H9 (cell line): ENCODE measurements at regions not wholly inside any gene's neighbourhood (a gene's known extent, or its start where the extent isn't known, plus 50 kb on each side); places are given as distances from the start of the nearest gene placed in this dataset.

Source experiments
- DNase-seq: peaks from one replicate; pipeline ENCODE4 v3.0.0-alpha.2; 2017
- H2AFZ ChIP-seq: one replicate; pipeline ENCODE4 v1.6.1; 2013; ENCODE audit warnings: mild to moderate bottlenecking, low read length, control low read depth, moderate library complexity
- H2AK5ac ChIP-seq: 2 replicates; pipeline ENCODE4 v1.6.1; 2013; ENCODE audit warnings: low read length, control low read depth, mixed read lengths; ENCODE audit not compliant: insufficient read length
- H2BK120ac ChIP-seq: one replicate; pipeline ENCODE4 v1.6.1; 2013; ENCODE audit warnings: low read depth, mild to moderate bottlenecking, low read length, control low read depth, inconsistent platforms; ENCODE audit not compliant: poor library complexity, severe bottlenecking
- H2BK12ac ChIP-seq: 2 replicates; pipeline ENCODE4 v1.6.1; 2013; ENCODE audit warnings: low read length, control low read depth, mixed read lengths, low read depth; ENCODE audit not compliant: insufficient read length
- H2BK15ac ChIP-seq: 2 replicates; pipeline ENCODE4 v1.6.1; 2013; ENCODE audit warnings: low read depth, low read length, control low read depth
- H2BK20ac ChIP-seq: one replicate; pipeline ENCODE4 v1.6.1; 2013; ENCODE audit warnings: low read depth, mild to moderate bottlenecking, low read length, control low read depth, inconsistent platforms; ENCODE audit not compliant: poor library complexity, severe bottlenecking
- H2BK5ac ChIP-seq: 2 replicates; pipeline ENCODE4 v1.6.1; 2013; ENCODE audit warnings: low read length, control low read depth, mixed read lengths; ENCODE audit not compliant: insufficient read length
- H3K14ac ChIP-seq: 2 replicates; pipeline ENCODE4 v1.6.1; 2013; ENCODE audit warnings: low read length, control low read depth; ENCODE audit not compliant: insufficient read depth
- H3K18ac ChIP-seq: 2 replicates; pipeline ENCODE4 v1.6.1; 2013; ENCODE audit warnings: low read depth, mild to moderate bottlenecking, mixed read lengths, low read length, control low read depth; ENCODE audit not compliant: insufficient read length
- H3K23ac ChIP-seq: 2 replicates; pipeline ENCODE4 v1.6.1; 2013; ENCODE audit warnings: low read length, control low read depth, mixed read lengths, low read depth; ENCODE audit not compliant: insufficient read length
- H3K23me2 ChIP-seq: 2 replicates; pipeline ENCODE4 v1.6.1; 2013; ENCODE audit warnings: low read depth, mild to moderate bottlenecking, mixed read lengths, low read length, control low read depth; ENCODE audit not compliant: insufficient read length, poor library complexity, severe bottlenecking
- H3K27ac ChIP-seq: 2 replicates; pipeline ENCODE4 v1.5.1; 2013; ENCODE audit warnings: low read length, control low read depth, mixed read lengths, low read depth; ENCODE audit not compliant: insufficient read length
- H3K27me3 ChIP-seq: 2 replicates; pipeline ENCODE4 v1.6.1; 2013; ENCODE audit warnings: low read length, control low read depth, inconsistent platforms; ENCODE audit not compliant: insufficient read depth
- H3K4ac ChIP-seq: 2 replicates; pipeline ENCODE4 v1.6.1; 2013; ENCODE audit warnings: low read depth, mild to moderate bottlenecking, control low read depth, inconsistent platforms, low read length, moderate library complexity
- H3K4me1 ChIP-seq: 2 replicates; pipeline ENCODE4 v1.6.1; 2013; ENCODE audit warnings: low read length, control low read depth, inconsistent platforms; ENCODE audit not compliant: insufficient read depth
- H3K4me2 ChIP-seq: 2 replicates; pipeline ENCODE4 v1.6.1; 2013; ENCODE audit warnings: low read length, control low read depth, mixed read lengths; ENCODE audit not compliant: insufficient read length, insufficient read depth
- H3K56ac ChIP-seq: 2 replicates; pipeline ENCODE4 v1.6.1; 2013; ENCODE audit warnings: low read depth, mild to moderate bottlenecking, mixed read lengths, low read length, control low read depth; ENCODE audit not compliant: insufficient read length
- H3K79me1 ChIP-seq: 2 replicates; pipeline ENCODE4 v1.6.1; 2013; ENCODE audit warnings: low read depth, mild to moderate bottlenecking, moderate library complexity, low read length, control low read depth, inconsistent platforms; ENCODE audit not compliant: insufficient read depth, poor library complexity, severe bottlenecking
- H3K79me2 ChIP-seq: 2 replicates; pipeline ENCODE4 v1.6.1; 2013; ENCODE audit warnings: low read length, control low read depth, inconsistent platforms; ENCODE audit not compliant: insufficient read depth
- H3K9ac ChIP-seq: 2 replicates; pipeline ENCODE4 v1.6.1; 2013; ENCODE audit warnings: low read length, control low read depth, mixed read lengths; ENCODE audit not compliant: insufficient read length; ENCODE audit errors: extremely low read depth
- H3K9me3 ChIP-seq: one replicate; pipeline ENCODE4 v1.6.1; 2013; ENCODE audit warnings: low read depth, low read length, inconsistent platforms; ENCODE audit not compliant: control insufficient read depth
- H3T11ph ChIP-seq: one replicate; pipeline ENCODE4 v1.6.1; 2013; ENCODE audit warnings: mild to moderate bottlenecking, low read length, control low read depth, inconsistent platforms
- H4K20me1 ChIP-seq: one replicate; pipeline ENCODE4 v1.6.1; 2013; ENCODE audit not compliant: control insufficient read depth, insufficient read length, insufficient read depth
- H4K5ac ChIP-seq: 2 replicates; pipeline ENCODE4 v1.6.1; 2013; ENCODE audit warnings: low read depth, mild to moderate bottlenecking, mixed read lengths, low read length, control low read depth; ENCODE audit not compliant: insufficient read length
- H4K8ac ChIP-seq: replicated peaks from 2 replicates; pipeline ENCODE4 v1.6.1; 2013; ENCODE audit warnings: low read length, control low read depth, mixed read lengths, low read depth; ENCODE audit not compliant: insufficient read length
- H4K91ac ChIP-seq: 2 replicates; pipeline ENCODE4 v1.6.1; 2013; ENCODE audit warnings: low read depth, mild to moderate bottlenecking, moderate library complexity, mixed read lengths, low read length, control low read depth; ENCODE audit not compliant: insufficient read length
- H3K27ac Mint-ChIP-seq, 3 experiments: 2 replicates in 2 of 3; 3 replicates in 1 of 3; pipeline ENCODE4 v1.8.0; 2020 to 2021; ENCODE audit warnings: mixed read lengths in 3 of 3, mild to moderate bottlenecking in 1 of 3, moderate library complexity in 1 of 3
- H3K27me3 Mint-ChIP-seq: 2 replicates; pipeline ENCODE4 v1.8.0; 2021; ENCODE audit warnings: low read depth, mild to moderate bottlenecking, moderate library complexity, mixed read lengths
- H3K36me3 Mint-ChIP-seq, 3 experiments: 2 replicates in 2 of 3; 3 replicates in 1 of 3; pipeline ENCODE4 v1.8.0; 2020 to 2021; ENCODE audit warnings: low read depth in 3 of 3, mixed read lengths in 3 of 3; ENCODE audit not compliant: insufficient read depth in 1 of 3
- H3K4me1 Mint-ChIP-seq, 2 experiments: 2 replicates each; pipeline ENCODE4 v1.8.0; 2020; ENCODE audit warnings: mixed read lengths in 2 of 2
- H3K4me3 Mint-ChIP-seq, 2 experiments: 2 replicates in 1 of 2; 3 replicates in 1 of 2; pipeline ENCODE4 v1.8.0; 2020 to 2021; ENCODE audit warnings: mild to moderate bottlenecking in 2 of 2, mixed read lengths in 2 of 2, moderate library complexity in 1 of 2
- H3K9me3 Mint-ChIP-seq, 2 experiments: 2 replicates in 1 of 2; 3 replicates in 1 of 2; pipeline ENCODE4 v1.8.0; 2020; ENCODE audit warnings: mild to moderate bottlenecking in 2 of 2, mixed read lengths in 2 of 2, moderate library complexity in 1 of 2
- WGBS: extraction: QIAGEN DNeasy Blood & Tissue Kit; methylation state at CpG from one replicate; pipeline ENCODE4 v1.1.7; 2013; ENCODE audit warnings: missing lambda C conversion rate, low lambda C conversion rate, mixed read lengths; ENCODE audit not compliant: insufficient read length; ENCODE audit errors: extremely low coverage; 5-methylcytosine and 5-hydroxymethylcytosine counted together
- TF ChIP-seq, protein P1 (sequence below): fragments of 200-600 bp; sonication (generic); conservative IDR thresholded peaks from 3 replicates; pipeline ENCODE4 v1.8.0; 2021; ENCODE audit warnings: antibody characterized with exemption, mild to moderate bottlenecking

DNA sequence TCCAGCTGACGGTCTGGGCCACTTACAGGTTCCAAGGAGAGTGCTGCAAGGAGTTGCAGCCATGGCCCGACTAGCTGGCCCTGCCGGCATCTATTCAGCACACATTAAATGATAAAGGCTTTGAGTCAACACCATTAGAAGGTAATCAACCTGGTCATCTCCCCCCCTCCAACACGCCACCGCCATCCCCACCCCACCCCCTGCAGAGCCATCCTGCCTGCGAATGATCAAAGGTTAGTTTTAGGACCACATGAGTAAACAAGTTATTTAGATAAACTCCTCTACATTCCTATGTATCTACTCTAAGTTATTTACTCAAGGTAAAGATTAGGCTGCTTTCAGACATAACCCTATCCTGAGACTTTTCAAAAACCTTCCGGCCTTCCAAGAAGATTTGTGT, 349.3 kb upstream of the SLC39A10 start:
- no peaks in the 10 kb centered on the region for H3K23me2 ChIP-seq
- no CpG with 5 or more reads among the region's 7 CpGs for WGBS
- no peaks in the 10 kb centered on the region for H3K79me1 ChIP-seq
- no peak overlapping the region for H3K9ac ChIP-seq
- no peak overlapping the region for H4K5ac ChIP-seq
- Mint-ChIP-seq H3K36me3 (no peaks in the 10 kb centered on the region), H3K4me3 (no peak overlapping the region), H3K27ac (no peak overlapping the region), H3K27me3 (peaks cover 7% of the 10 kb centered on the region), H3K9me3 (no peaks in the 10 kb centered on the region), H3K4me1 (peaks cover 37 to 46% of the 10 kb centered on the region in 2 experiments)
- no peak overlapping the region for H2BK15ac ChIP-seq
- no peak overlapping the region for H3K23ac ChIP-seq
- DNase-seq = peak; percentile 69
- H2BK20ac ChIP-seq = no peak overlapping the region
- no peak overlapping the region for H4K8ac ChIP-seq
- no peak overlapping the region for H2BK5ac ChIP-seq
- no peak overlapping the region for H3K18ac ChIP-seq
- no peak overlapping the region for H3K4me2 ChIP-seq
- H3K4ac ChIP-seq = no peak overlapping the region
- no peak overlapping the region for H3T11ph ChIP-seq
- H3K56ac ChIP-seq = no peak overlapping the region
- peaks cover 2% of the 10 kb centered on the region; the same call in 1 of the 2 replicates for H3K4me1 ChIP-seq
- H2AFZ ChIP-seq = no peak overlapping the region
- no peak overlapping the region for H2BK120ac ChIP-seq
- H3K14ac ChIP-seq = no peak overlapping the region
- no peaks in the 10 kb centered on the region for H4K20me1 ChIP-seq
- no peak overlapping the region for H2AK5ac ChIP-seq
- no peaks in the 10 kb centered on the region for H3K79me2 ChIP-seq
- H4K91ac ChIP-seq = no peak overlapping the region
- TF ChIP-seq, protein P1, sequence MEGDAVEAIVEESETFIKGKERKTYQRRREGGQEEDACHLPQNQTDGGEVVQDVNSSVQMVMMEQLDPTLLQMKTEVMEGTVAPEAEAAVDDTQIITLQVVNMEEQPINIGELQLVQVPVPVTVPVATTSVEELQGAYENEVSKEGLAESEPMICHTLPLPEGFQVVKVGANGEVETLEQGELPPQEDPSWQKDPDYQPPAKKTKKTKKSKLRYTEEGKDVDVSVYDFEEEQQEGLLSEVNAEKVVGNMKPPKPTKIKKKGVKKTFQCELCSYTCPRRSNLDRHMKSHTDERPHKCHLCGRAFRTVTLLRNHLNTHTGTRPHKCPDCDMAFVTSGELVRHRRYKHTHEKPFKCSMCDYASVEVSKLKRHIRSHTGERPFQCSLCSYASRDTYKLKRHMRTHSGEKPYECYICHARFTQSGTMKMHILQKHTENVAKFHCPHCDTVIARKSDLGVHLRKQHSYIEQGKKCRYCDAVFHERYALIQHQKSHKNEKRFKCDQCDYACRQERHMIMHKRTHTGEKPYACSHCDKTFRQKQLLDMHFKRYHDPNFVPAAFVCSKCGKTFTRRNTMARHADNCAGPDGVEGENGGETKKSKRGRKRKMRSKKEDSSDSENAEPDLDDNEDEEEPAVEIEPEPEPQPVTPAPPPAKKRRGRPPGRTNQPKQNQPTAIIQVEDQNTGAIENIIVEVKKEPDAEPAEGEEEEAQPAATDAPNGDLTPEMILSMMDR = no peak
- H2BK12ac ChIP-seq = no peak overlapping the region
- no peaks in the 10 kb centered on the region for H3K9me3 ChIP-seq
- H3K27me3 ChIP-seq = peaks cover 2% of the 10 kb centered on the region; the same call in 1 of the 2 replicates
- H3K27ac ChIP-seq = no peak overlapping the region
